SH-SY5Y (cell line): ENCODE measurements at regions not wholly inside any gene's neighbourhood (a gene's known extent, or its start where the extent isn't known, plus 50 kb on each side); places are given as distances from the start of the nearest gene placed in this dataset.

ENCODE experiments used
- GATA2 ChIP-seq: IDR thresholded peaks from 2 replicates; pipeline ENCODE4 v1.6.1; 2011; ENCODE audit warnings: mild to moderate bottlenecking, low read depth, low read length
- GATA3 ChIP-seq: IDR thresholded peaks from 2 replicates; pipeline ENCODE4 v1.6.1; 2011; ENCODE audit warnings: low read depth, mild to moderate bottlenecking, low read length, moderate library complexity

DNA sequence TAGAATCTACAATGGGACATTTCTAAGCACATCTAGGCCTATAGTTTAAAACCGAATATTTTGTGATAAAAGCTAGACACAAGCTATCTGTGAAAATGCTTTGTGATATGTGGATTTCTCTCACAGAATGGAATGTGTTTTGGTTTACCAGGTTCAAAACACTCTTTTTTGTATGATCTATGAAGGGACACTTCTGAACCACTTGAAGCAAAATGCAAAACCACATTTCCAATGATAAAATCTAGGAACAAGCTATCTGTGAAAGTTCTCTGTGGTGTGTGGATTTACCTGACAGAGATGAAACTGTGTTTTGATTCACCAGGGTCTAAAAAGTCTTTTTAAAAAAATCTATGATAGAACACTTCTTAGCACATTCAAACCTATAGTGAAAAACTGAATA lies 2192.4 kb downstream of the TP53TG3F start:
- TF ChIP-seq GATA3 (no peak), GATA2 (no peak)
